ENCODE measurements at regions not wholly inside any gene's neighbourhood (a gene's known extent, or its start where the extent isn't known, plus 50 kb on each side); places are given as distances from the start of the nearest gene placed in this dataset.

DNA sequence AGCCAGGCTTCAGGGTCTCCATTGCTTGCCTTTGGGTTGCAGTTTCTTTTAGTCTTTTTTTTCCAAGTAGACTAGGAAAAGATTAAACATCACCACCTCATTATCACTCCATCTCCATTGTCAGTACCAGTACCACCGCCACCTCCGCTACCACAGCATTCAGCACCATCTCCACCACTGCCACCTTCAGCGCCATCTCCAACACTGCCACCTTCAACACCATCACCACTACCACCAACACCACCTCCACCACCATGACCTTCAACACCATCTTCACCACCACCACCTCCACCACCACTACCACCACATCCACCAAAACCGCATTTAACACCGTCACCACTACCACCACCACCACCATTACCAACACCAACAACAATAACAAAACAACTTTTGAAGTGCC is 141.5 kb upstream of the MPHOSPH6 start:
- TF ChIP-seq SNAI2 (CRISPR knock-in tag; IDR thresholded peaks at IDR 0.05) (no peak), ISL1 (CRISPR knock-in tag; IDR thresholded peaks at IDR 0.05) (no peak), RARB (CRISPR knock-in tag; IDR thresholded peaks at IDR 0.05) (no peak), GLIS3 (CRISPR knock-in tag; IDR thresholded peaks at IDR 0.05) (no peak), CREB5 (CRISPR knock-in tag; IDR thresholded peaks at IDR 0.05; ENCODE audit: low read depth) (no peak), ZC3H10 (CRISPR knock-in tag; IDR thresholded peaks at IDR 0.05) (no peak), CSDC2 (CRISPR knock-in tag; IDR thresholded peaks at IDR 0.05) (no peak), ESRRG (CRISPR knock-in tag; IDR thresholded peaks at IDR 0.05) (no peak), OSR1 (CRISPR knock-in tag; IDR thresholded peaks at IDR 0.05) (no peak), TCF4 (CRISPR knock-in tag; IDR thresholded peaks at IDR 0.05; ENCODE audit: borderline replicate concordance) (no peak)
- TF ChIP-seq, protein P1, sequence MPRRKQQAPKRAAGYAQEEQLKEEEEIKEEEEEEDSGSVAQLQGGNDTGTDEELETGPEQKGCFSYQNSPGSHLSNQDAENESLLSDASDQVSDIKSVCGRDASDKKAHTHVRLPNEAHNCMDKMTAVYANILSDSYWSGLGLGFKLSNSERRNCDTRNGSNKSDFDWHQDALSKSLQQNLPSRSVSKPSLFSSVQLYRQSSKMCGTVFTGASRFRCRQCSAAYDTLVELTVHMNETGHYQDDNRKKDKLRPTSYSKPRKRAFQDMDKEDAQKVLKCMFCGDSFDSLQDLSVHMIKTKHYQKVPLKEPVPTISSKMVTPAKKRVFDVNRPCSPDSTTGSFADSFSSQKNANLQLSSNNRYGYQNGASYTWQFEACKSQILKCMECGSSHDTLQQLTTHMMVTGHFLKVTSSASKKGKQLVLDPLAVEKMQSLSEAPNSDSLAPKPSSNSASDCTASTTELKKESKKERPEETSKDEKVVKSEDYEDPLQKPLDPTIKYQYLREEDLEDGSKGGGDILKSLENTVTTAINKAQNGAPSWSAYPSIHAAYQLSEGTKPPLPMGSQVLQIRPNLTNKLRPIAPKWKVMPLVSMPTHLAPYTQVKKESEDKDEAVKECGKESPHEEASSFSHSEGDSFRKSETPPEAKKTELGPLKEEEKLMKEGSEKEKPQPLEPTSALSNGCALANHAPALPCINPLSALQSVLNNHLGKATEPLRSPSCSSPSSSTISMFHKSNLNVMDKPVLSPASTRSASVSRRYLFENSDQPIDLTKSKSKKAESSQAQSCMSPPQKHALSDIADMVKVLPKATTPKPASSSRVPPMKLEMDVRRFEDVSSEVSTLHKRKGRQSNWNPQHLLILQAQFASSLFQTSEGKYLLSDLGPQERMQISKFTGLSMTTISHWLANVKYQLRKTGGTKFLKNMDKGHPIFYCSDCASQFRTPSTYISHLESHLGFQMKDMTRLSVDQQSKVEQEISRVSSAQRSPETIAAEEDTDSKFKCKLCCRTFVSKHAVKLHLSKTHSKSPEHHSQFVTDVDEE (CRISPR knock-in tag; IDR thresholded peaks at IDR 0.05), result no peak
- TF ChIP-seq, protein P2, sequence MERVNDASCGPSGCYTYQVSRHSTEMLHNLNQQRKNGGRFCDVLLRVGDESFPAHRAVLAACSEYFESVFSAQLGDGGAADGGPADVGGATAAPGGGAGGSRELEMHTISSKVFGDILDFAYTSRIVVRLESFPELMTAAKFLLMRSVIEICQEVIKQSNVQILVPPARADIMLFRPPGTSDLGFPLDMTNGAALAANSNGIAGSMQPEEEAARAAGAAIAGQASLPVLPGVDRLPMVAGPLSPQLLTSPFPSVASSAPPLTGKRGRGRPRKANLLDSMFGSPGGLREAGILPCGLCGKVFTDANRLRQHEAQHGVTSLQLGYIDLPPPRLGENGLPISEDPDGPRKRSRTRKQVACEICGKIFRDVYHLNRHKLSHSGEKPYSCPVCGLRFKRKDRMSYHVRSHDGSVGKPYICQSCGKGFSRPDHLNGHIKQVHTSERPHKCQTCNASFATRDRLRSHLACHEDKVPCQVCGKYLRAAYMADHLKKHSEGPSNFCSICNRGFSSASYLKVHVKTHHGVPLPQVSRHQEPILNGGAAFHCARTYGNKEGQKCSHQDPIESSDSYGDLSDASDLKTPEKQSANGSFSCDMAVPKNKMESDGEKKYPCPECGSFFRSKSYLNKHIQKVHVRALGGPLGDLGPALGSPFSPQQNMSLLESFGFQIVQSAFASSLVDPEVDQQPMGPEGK (CRISPR knock-in tag; IDR thresholded peaks at IDR 0.05; ENCODE audit: borderline replicate concordance), result no peak

All from SK-N-SH treated with all-trans-retinoic acid at 6 μM for 48 hours (cell line).